GM23338 (cell line): ENCODE measurements at regions not wholly inside any gene's neighbourhood (a gene's known extent, or its start where the extent isn't known, plus 50 kb on each side); places are given as distances from the start of the nearest gene placed in this dataset.

Experiments
- ATAC-seq: fragments of 200-7000 bp; cut with Tn5 transposase; 3 replicates; pipeline ENCODE4 v1.9.1; 2020
- DNase-seq: peaks from one replicate; pipeline ENCODE4 v3.0.0-alpha.2; 2015; ENCODE audit warnings: low spot score
- H2AFZ ChIP-seq: fragments of 200-600 bp; sonication (generic); 2 replicates; pipeline ENCODE4 v1.8.0; 2016; ENCODE audit warnings: antibody characterized with exemption, mild to moderate bottlenecking, moderate library complexity
- H3F3A ChIP-seq: fragments of 200-600 bp; sonication (generic); replicated peaks from 2 replicates; pipeline ENCODE4 v1.8.0; 2017; ENCODE audit warnings: antibody characterized with exemption, mixed run types, low read depth
- H3K27ac ChIP-seq: fragments of 200-600 bp; sonication (generic); 2 replicates; pipeline ENCODE4 v1.6.1; 2016; ENCODE audit warnings: low read depth
- H3K27me3 ChIP-seq: fragments of 200-600 bp; sonication (generic); 2 replicates; pipeline ENCODE4 v1.8.0; 2016; ENCODE audit warnings: mild to moderate bottlenecking, mixed run types, moderate library complexity; ENCODE audit not compliant: insufficient read depth
- H3K36me3 ChIP-seq: fragments of 200-600 bp; sonication (generic); 2 replicates; pipeline ENCODE4 v1.8.0; 2016; ENCODE audit warnings: mild to moderate bottlenecking; ENCODE audit not compliant: insufficient read depth
- H3K4me1 ChIP-seq: fragments of 200-600 bp; sonication (generic); 2 replicates; pipeline ENCODE4 v1.8.0; 2016; ENCODE audit warnings: mild to moderate bottlenecking, moderate library complexity; ENCODE audit not compliant: insufficient read depth
- H3K4me2 ChIP-seq: fragments of 200-600 bp; sonication (generic); 2 replicates; pipeline ENCODE4 v1.7.1; 2017; ENCODE audit warnings: mixed run types
- H3K4me3 ChIP-seq: fragments of 200-600 bp; sonication (generic); 2 replicates; pipeline ENCODE4 v1.6.1; 2016; ENCODE audit warnings: mixed run types
- H3K79me2 ChIP-seq: fragments of 200-600 bp; sonication (generic); replicated peaks from 2 replicates; pipeline ENCODE4 v1.8.0; 2017; ENCODE audit warnings: mild to moderate bottlenecking; ENCODE audit not compliant: insufficient read depth
- H3K9me2 ChIP-seq: fragments of 200-600 bp; sonication (generic); 2 replicates; pipeline ENCODE4 v1.8.0; 2017; ENCODE audit not compliant: insufficient read depth
- H4K20me1 ChIP-seq: fragments of 200-600 bp; sonication (generic); replicated peaks from 2 replicates; pipeline ENCODE4 v1.8.0; 2017; ENCODE audit warnings: mild to moderate bottlenecking; ENCODE audit not compliant: insufficient read depth
- H3K27ac Mint-ChIP-seq: 2 replicates; pipeline ENCODE4 v1.8.0; 2020; ENCODE audit warnings: inconsistent platforms, mild to moderate bottlenecking, moderate library complexity, mixed read lengths
- H3K27me3 Mint-ChIP-seq: 3 replicates; pipeline ENCODE4 v1.8.0; 2022; ENCODE audit warnings: low read depth, mild to moderate bottlenecking, moderate library complexity, mixed read lengths, inconsistent platforms; ENCODE audit not compliant: insufficient read depth, poor library complexity
- H3K36me3 Mint-ChIP-seq: 3 replicates; pipeline ENCODE4 v1.8.0; 2021; ENCODE audit warnings: low read depth, mild to moderate bottlenecking, inconsistent platforms, moderate library complexity, mixed read lengths
- H3K4me1 Mint-ChIP-seq: 3 replicates; pipeline ENCODE4 v1.8.0; 2020; ENCODE audit warnings: mild to moderate bottlenecking, inconsistent platforms, mixed read lengths
- H3K4me3 Mint-ChIP-seq: 3 replicates; pipeline ENCODE4 v1.8.0; 2021; ENCODE audit warnings: moderate library complexity, mild to moderate bottlenecking, inconsistent platforms, mixed read lengths
- H3K9me3 Mint-ChIP-seq: 3 replicates; pipeline ENCODE4 v1.8.0; 2020; ENCODE audit warnings: moderate library complexity, mild to moderate bottlenecking, inconsistent platforms, mixed read lengths
- CREB1 ChIP-seq: fragments of 250-450 bp; sonication (Bioruptor Pico); IDR thresholded peaks from 2 replicates; pipeline ENCODE4 v1.5.0; 2020; ENCODE audit warnings: low read depth, mild to moderate bottlenecking, moderate library complexity
- CTCF ChIP-seq, 2 experiments: fragments of 200-600 bp in 1 of 2; sonication (generic) in 1 of 2; conservative IDR thresholded peaks; 2 replicates each; pipeline versions ENCODE4 v1.5.1 to v1.6.1; 2016 to 2017; ENCODE audit warnings: antibody characterized with exemption in 2 of 2, low read depth in 2 of 2, mild to moderate bottlenecking in 2 of 2, moderate library complexity in 1 of 2
- ETS1 ChIP-seq: IDR thresholded peaks from 2 replicates; pipeline ENCODE4 v1.6.1; 2016; ENCODE audit warnings: antibody characterized with exemption
- EZH2 ChIP-seq: fragments of 200-600 bp; sonication (generic); IDR thresholded peaks from one replicate; pipeline ENCODE4 v1.8.0; 2017; ENCODE audit warnings: antibody characterized with exemption, mild to moderate bottlenecking, low read depth; ENCODE audit not compliant: unreplicated experiment
- EZH2phosphoT487 ChIP-seq: fragments of 200-600 bp; sonication (generic); IDR thresholded peaks from one replicate; pipeline ENCODE4 v1.8.1; 2018; ENCODE audit warnings: antibody characterized with exemption; ENCODE audit not compliant: unreplicated experiment
- JUNB ChIP-seq: IDR thresholded peaks from one replicate; pipeline ENCODE4 v1.6.1; 2016; ENCODE audit warnings: antibody characterized with exemption; ENCODE audit not compliant: unreplicated experiment
- REST ChIP-seq: IDR thresholded peaks from one replicate; pipeline ENCODE4 v1.6.1; 2018; ENCODE audit warnings: antibody characterized with exemption; ENCODE audit not compliant: unreplicated experiment
- STAT1 ChIP-seq: IDR thresholded peaks from one replicate; pipeline ENCODE4 v1.6.1; 2016; ENCODE audit warnings: antibody characterized with exemption; ENCODE audit not compliant: unreplicated experiment

GRCh38 chr15:69575387-69575786 is 122.8 kb downstream of the RPLP1 start (continued):
- no peak for TF ChIP-seq REST
- no peak for TF ChIP-seq CREB1
- TF ChIP-seq JUNB: no peak
- TF ChIP-seq ETS1: no peak
- no peak for TF ChIP-seq EZH2phosphoT487
- no peak for TF ChIP-seq EZH2
- no peak for TF ChIP-seq STAT1

- peak; percentile 65 to 83 for TF ChIP-seq CTCF (conservative IDR thresholded peaks at IDR 0.05; ENCODE audit: low read depth in 2 of 2)
- no peak for TF ChIP-seq EZH2phosphoT487
- Histone ChIP-seq H3K4me3 (no peak overlapping the region), H4K20me1 (no peaks in the 10 kb centered on the region), H3K36me3 (no peaks in the 10 kb centered on the region), H2AFZ (no peak overlapping the region), H3K4me1 (no peaks in the 10 kb centered on the region), H3K9me2 (no peaks in the 10 kb centered on the region), H3K4me2 (no peak overlapping the region), H3K27me3 (no peaks in the 10 kb centered on the region), H3F3A (no peaks in the 10 kb centered on the region), H3K79me2 (no peaks in the 10 kb centered on the region), H3K27ac (no peak overlapping the region)
- DNase-seq: peak; percentile 46
- Mint-ChIP-seq H3K4me1 (peaks cover 14% of the 10 kb centered on the region), H3K9me3 (peaks cover 2% of the 10 kb centered on the region; the same call in 1 of the 3 replicates), H3K4me3 (no peak overlapping the region), H3K27me3 (peaks cover 8% of the 10 kb centered on the region), H3K27ac (no peak overlapping the region), H3K36me3 (no peaks in the 10 kb centered on the region)
- peak; percentile 81 for ATAC-seq
These were observed 123.5 kb downstream of the RPLP1 start for GRCh38 chr15:69576035-69576526.
